NCI-H1417 (cell line): ENCODE measurements at regions not wholly inside any gene's neighbourhood (a gene's known extent, or its start where the extent isn't known, plus 50 kb on each side); places are given as distances from the start of the nearest gene placed in this dataset.
A peak's percentile ranks its signal among the peaks of the same experiment; 100 is the strongest.

ENCODE experiments used
- DNase-seq, 3 experiments: peaks; one replicate each; lab custom pipeline; 2025; lab: John Stamatoyannopoulos, UW

GRCh38 chr3:176430244-176431037 lies 766.8 kb downstream of the TBL1XR1 start:
- peak; percentile 22 to 85 (median 40) for DNase-seq

DNA sequence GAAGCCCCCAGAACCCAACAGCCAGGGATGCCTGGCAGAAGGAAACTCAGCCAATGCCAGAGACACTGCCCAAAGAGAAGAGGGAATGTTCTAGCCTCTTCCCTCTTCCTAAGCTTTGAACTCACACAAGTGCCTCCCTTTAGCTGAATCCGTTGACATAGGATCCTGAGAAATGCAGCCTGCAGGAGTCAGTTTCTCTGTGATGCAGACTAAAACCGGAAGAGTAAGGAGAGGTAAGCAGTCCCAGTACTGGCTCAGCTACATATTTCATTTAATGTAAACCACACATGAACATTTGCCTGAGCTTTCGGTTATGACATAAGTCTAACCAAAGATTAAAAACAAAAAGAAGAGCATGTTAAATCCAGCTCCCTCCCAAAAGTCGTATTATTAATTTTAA lies 768.7 kb downstream of the TBL1XR1 start:
- DNase-seq, result peak in 1 of 3 experiments; percentile 14

GRCh38 chr3:176426371-176426770 lies 770.9 kb downstream of the TBL1XR1 start:
- DNase-seq, result no peak

DNA sequence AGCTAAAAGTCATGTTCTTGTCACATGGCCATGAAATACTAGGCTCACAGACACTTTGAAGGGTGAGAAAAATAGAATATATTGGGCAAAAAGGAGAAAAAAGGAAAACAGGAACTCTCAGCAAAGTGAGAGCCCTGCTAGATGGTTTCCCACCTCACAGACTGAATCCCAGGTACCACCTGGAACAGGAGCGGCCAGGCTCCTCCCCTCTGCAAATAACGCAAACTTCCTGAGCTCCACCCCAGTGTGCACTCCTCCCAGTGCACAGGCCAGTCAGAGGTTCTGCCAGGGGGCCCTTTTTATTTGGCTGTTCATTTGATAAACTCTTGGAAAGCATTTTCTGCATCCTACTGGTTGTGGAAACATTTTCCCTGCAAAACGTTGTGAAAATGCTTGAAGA lies 780.4 kb downstream of the TBL1XR1 start:
- no peak for DNase-seq

- peak in 1 of 3 experiments; percentile 19 for DNase-seq
Observed at GRCh38 chr3:176415661-176416295, 781.5 kb downstream of the TBL1XR1 start.

- no peak for DNase-seq
Observed at GRCh38 chr3:176412771-176413170, 784.5 kb downstream of the TBL1XR1 start.

DNA sequence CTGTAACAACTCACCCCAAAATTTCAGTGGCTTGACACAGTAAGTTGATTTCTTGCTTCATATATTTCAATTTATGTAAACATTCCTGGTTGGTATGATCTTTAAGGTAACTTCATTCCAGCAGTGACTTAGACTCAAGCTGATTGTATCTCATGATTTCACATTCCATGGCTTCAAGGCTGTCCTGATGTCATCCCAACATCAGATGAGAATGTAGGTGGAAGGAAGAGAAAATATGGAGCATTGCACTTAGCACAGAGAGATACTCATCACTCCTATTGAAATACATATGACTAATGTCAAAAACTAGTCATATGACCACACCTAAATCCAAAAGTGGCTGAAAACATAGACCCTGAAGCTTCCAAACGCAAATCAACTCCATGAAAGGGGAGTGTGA lies 793.8 kb downstream of the TBL1XR1 start:
- DNase-seq, result no peak

DNA sequence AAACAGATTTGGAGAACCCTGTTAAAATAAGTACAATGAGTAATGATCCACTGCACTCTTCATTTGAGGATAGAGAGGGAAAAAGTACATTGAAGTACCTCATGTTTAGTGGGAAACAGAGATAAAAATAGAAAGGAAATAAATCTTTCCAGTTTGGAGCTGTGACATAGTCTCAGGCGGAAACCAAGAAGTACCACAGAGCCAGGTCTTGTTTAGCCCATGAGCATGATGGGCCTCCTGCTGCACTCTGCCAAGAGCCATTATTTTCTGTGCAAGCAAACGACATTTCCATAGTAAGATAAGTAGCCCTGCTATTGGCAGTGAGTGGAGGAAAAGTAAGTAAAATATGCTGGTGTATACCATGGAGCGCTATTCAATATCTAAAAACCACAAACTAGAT lies 796.1 kb downstream of the TBL1XR1 start:
- DNase-seq, result peak in 1 of 3 experiments; percentile 15

- DNase-seq, result no peak
Observed at GRCh38 chr3:176399193-176399592, 798.1 kb downstream of the TBL1XR1 start.

DNA sequence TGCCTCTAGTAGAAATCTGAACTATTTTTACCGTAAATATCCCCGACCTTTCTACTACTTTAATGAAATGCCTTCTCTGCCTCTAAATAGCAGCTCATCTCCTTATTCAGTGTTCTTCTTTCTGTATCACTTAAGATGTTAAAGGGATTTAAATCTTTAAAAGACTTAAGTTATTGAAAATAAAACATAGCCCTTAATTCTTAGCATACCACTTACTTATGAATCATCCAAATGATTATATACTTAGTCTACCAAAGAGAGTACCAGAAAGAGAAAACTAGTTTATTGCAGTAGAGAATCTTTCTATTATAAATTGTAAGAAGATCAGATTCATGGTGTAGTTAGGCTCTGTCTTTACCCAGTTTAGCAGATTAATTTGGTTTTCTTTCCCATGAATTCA lies 802.0 kb downstream of the TBL1XR1 start:
- DNase-seq, result no peak

GRCh38 chr3:176378789-176379188 lies 818.5 kb downstream of the TBL1XR1 start:
- no peak for DNase-seq

- DNase-seq, result peak in 2 of 3 experiments; percentile 54 to 55
Observed at GRCh38 chr3:176376531-176376930, 820.8 kb downstream of the TBL1XR1 start.

DNA sequence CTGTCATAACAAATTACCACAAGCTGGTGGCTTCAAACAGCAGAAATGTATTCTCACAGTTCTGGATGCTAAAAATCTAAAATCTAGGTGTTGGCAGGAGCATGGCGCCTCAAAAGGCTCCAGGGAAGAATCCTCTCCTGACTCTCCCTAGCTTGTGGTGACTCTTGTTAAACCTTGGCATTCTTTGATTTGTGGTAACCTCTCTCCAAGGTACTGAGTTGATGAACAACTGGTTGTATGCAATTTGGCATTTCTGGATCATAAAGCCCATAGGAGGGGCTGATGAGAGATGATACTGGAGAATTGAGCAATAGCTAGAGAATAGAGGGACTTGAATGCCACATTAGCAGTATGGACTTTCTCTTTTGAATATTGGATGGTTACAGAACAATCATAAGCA lies 821.8 kb downstream of the TBL1XR1 start:
- peak in 1 of 3 experiments; percentile 12 for DNase-seq

GRCh38 chr3:176362191-176362731 lies 835.0 kb downstream of the TBL1XR1 start:
- DNase-seq, result no peak

DNA sequence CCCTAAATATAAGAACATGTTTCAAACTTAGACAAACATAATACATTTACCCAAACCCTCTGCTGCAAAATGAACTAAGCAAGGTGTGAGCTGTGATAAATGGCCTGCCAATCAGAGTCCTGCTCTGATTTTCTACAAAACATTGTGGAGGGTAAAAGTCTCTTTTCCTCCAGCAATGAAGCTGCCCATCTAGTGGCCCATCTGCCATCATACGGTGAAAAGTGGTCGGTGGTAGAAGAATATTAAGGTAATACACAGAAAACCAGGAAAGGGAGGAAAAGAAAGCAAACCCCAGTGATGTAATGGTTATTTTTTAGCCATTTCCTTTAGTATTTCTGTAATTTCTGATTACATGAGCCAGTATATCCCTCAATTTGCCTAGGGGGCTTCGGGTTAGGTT lies 838.1 kb downstream of the TBL1XR1 start:
- no peak for DNase-seq

DNA sequence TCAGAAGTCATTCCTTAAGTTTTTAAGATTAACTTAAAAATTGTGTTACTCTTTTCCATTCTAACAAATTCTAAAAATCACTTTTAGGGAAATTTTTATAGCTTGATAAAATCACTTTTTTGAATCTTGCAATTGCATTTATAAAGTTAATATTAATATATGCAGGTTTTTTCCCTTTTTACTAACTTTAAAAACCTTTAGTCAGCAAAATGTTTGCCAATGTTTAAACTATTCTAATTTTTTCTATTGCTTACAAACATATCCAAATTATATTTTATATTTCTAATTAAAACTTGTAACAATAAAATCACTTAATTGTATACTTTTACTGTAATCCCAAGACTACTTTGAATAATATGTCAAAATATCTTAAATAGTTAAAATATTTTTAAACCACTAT lies 839.4 kb downstream of the TBL1XR1 start:
- DNase-seq, result no peak

- DNase-seq, result no peak
Observed at GRCh38 chr3:176354843-176355242, 842.4 kb downstream of the TBL1XR1 start.

GRCh38 chr3:176352716-176353334 lies 844.5 kb downstream of the TBL1XR1 start:
- no peak for DNase-seq

DNA sequence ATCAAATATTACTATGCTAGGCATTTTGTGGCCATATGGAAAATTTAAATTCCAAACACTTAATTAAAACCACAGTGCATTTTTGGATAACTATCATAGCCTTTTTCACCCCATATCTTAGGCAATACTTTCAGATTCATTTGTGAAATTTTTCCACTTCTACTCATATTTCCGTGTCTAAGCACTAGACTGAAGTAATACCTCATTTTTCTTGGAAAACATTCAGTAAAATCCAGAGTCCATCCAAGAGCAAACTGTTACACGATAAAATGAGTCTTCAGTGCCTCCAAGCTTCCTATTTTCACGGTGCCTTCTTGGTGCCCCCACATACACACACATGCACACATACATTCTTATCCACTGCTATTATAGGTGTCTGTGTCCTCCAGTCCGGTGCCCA lies 845.9 kb downstream of the TBL1XR1 start:
- DNase-seq, result no peak

DNA sequence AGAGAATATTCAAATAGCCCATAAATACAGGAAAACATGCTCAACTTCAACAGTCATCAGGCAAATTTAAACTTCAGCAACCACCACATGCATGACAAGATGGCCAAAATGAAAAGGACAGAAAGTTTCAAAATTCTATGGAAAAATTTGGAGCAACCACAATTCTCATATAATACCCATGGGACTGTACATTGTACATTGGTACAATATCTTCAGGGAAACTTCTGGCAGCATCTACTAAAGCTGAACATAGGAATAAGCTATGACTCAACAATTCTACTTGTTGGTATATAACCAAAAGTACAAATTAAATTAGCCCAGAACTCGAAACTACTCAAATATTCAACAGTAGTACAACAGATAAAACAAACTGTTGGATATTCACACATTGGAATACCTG lies 847.6 kb downstream of the TBL1XR1 start:
- DNase-seq, result no peak

DNA sequence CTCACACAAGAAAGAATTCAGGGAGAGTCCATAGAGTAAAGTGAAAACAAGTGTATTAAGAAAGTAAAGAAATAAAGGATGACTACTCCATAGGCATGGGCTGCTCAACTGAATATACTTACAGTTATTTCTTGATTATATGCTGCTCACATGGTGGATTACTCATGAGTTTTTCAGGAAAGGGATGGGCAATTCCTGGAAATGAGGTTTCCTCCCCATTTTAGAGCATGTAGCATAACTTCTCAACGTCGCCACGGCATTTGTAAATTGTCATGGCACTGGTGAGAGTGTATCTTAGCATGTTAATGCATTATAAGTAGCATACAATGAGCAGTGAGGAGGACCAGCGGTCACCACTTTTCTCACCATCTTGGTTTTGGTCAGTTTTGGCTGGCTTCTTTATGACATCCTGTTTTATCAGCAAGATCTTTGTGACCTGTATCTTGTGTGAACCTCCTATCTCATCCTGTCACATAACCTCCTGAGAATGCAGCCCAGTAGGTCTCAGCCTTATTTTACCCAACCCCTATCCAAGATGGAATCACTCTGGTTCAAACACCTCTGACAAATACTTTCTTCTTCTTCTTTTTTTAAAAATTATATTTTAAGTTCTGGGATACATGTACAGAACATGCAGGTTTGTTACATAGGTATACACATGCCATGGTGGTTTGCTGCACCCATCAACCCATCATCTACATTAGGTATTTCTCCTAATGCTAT lies 849.7 kb downstream of the TBL1XR1 start:
- DNase-seq, result no peak

DNA sequence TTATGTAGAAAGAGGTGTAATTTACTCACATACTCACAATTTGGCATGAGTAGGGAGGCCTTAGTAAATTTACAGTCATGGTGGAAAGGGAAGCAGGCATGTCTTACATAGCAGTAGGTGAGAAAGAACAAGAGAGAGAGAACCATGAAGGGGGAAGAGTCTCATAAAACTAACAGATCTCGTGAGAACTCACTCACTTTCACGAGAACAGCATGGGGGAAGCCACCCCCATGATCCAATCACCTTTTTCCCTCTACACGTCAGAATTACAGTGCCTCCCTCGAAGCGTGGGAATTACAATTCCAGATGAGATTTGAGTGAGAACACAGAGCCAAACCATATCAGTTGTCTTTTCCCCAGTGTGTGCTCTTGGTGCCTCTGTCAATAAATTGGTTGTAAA lies 855.3 kb downstream of the TBL1XR1 start:
- no peak for DNase-seq
